HUDEP-2 (cell line): ENCODE measurements at regions not wholly inside any gene's neighbourhood (a gene's known extent, or its start where the extent isn't known, plus 50 kb on each side); places are given as distances from the start of the nearest gene placed in this dataset.
"Not testable (repeated sequence)": the region's sequence is repeated elsewhere in the genome, so short reads cannot be mapped to it uniquely, and the experiment has no call there.

Experiments used
- DNase-seq, 76 experiments: peaks; one replicate each; lab custom pipeline; 2025; ENCODE audit not compliant: unreplicated experiment in 76 of 76; lab: John Stamatoyannopoulos, UW

DNA sequence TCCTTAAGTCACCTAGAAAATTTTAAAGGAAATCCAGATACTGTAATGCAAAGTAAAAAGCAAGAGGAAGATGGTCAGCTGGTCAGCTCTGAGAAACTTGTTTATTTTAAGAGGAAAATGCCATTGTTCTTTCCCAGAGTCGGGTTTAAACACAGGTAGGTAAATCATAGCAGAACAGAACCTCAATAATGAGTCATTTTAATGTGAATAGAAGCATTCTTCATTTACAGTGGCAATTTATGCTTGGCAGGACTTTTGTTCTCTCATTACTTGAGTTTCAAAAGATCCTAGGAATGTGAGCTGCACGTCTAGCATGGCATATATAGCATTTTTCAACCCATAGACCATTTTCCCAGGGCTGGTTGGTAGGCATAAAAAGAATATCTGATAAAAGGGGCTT is 132.3 kb downstream of the LIG4 start:
- DNase-seq: no peak

DNA sequence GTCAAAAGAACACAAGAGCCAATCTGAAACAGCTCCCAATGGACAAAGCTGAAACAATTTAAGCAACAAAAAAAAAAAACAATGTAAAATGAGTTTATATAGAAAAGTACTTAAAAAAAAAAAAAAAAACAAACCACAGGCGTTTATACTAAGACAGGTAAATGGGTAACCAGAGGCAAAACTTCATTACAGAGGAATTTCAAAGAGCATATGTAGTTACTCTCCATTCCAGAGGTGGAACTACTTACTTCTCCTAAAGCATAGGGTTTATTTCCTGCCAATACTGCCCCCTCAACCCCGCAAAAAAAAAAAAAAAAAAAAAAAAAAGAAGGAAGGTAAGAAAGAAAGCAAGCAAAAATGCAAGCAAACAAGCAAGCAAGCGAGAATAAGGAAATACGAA is 132.9 kb downstream of the LIG4 start:
- DNase-seq: no peak

DNA sequence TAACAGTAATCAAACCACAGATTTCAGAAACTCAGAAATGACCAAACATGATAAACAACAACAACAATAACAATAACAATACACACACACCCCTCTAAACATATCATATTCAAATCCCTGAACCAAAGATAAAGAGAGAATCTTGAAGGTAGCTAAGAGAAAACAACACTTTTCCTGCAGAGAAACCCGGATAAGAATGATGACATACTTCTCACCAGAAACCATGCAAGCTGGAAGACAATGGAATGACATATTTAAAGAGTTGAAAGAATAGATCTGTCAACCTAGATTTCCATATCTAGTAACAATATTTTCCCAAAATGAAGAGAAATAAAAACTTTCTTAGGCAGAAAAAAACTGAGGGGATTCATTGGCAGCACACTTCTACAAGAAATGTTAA is 138.1 kb downstream of the LIG4 start:
- DNase-seq: no peak

DNA sequence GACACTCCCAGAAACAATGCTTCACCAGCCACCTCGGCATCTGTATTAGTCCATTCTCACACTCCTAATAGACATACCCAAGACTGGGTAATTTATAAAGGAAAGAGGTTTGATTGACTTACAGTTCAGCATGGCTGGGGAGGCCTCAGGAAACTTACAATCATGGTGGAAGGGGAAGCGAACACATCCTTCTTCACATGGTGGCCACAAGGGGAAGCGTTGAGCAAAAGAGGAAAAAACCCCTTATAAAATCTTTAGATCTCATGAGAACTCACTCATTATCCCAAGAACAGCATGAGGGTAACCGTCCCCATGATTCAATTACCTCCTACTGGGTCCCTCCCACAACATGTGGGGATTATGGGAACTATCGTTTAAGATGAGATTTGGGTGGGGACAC is 140.9 kb downstream of the LIG4 start:
- DNase-seq: not testable (repeated sequence)

DNA sequence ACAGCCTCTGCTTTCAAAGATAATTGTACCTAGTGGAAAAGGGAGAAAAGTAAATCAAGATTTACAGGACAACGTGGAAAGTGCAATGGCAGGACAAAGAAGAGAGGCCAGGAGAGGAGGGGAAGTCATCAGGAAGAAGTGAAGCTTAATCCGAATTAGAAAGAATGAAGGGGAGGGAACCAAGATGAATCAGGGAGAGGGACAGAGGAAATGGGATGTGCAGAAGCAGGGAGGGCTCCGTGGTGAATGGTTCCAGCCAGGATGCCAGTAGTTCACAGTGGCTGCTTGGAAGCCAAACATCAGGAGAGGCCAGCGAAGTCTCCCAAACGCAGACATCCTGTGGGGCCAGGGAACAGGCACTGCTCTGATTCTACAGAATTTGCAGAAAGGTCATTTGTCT is 144.4 kb downstream of the LIG4 start:
- no peak for DNase-seq

DNA sequence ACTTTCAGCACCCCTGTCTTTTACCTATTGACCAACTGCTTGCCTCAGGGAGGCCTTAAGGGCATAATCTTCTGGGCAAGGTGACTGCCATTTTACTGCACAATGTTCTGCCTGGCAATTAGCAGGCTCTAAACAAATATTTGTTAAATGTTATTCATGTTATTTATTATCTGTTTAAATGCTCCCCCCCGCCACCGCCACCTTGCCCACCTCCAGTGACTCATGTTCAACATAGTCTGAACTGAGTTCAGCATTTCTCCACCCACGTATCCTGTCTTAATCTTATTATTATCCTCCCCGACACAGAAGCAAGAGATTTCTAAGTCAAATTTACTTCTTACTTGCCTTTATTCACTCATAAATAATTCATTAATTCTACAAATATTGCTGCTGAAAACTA is 144.8 kb downstream of the LIG4 start:
- no peak for DNase-seq

DNA sequence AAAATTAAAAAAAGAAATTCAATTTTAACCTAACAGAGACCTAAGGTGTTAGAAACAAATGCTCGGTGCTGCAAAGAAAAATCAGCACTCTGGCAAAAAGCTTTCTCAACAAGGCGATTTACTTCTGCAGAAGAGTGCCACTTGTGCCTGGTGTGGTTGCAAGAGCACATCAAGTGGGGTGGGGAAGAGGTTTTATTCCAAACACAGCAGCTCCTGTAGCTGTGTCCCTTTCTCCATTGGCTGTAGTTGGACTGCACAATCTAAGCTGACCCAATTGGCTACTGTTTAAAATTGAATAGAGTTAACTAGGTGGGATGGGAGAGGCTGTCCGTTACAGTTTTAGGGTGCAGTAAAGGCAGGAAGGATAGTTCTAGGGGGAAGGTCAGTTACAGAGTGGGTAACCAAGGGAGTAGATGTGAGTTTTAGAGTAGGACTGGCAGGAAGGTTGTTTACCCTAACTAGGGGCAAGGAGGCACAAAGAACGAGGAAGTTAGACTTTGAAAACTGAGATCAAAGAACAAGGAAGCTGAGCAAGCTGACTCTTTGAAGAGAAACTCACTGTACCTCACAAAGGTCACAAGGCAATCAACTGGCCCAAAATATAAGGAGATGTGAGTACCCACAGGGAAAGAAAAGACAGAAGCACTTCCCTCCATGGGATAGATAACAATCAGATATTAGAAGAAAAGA is 145.7 kb downstream of the LIG4 start:
- DNase-seq: no peak

DNA sequence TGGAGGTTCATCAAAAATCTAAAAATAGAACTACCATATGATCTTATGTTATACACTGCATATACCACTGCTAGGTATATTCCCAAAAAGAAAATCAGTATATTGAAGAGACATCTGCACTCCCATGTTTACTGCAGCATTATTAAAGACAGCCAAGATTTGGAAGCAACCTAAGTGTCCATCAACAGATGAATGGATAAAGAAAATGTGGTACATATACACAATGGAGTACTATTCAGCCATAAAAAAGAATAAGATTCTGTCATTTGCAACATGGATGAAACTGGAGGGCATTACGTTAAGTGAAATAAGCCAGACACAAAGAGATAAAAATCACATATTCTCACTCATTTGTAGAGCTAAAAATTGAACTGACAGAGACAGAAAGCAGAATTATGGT is 151.0 kb downstream of the LIG4 start:
- DNase-seq: not testable (repeated sequence)

DNA sequence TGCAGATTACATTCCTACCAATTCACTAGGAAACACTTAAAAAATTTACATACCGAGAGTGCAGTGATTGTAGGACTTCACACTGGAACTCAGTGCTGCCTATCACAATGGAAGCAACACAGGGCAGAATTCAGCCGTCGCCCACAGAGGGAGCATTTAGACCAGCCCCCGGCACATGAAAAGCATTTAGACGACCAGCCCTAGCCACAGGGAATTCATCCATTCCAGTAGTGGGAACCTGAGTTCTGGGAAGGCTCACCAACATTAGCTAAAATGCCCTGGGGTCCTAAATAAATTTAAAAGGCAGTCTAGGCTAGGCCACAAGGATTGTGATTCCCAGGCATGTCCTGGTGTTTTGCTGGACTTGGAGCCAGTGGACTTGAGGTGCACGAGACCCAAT is 155.2 kb downstream of the LIG4 start:
- DNase-seq: no peak

DNA sequence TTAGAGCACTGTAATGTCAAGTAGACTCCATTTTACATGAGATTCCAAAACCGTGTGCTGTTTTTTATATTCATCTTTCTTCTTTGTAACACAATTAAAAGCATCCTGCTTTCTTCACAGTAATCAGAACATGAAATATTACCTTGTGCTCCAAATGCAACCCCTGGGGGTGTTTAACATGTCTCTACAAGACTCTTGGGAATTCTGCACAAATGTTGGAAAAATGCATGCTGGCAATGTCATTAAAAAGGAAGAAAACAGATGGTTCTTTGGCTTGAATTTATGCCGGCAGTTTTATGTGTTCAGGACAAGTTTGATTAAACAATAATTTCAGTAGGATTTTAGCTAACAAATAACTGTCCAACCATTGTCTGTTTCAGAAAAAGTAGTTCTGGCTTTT is 159.1 kb downstream of the LIG4 start:
- no peak for DNase-seq

DNA sequence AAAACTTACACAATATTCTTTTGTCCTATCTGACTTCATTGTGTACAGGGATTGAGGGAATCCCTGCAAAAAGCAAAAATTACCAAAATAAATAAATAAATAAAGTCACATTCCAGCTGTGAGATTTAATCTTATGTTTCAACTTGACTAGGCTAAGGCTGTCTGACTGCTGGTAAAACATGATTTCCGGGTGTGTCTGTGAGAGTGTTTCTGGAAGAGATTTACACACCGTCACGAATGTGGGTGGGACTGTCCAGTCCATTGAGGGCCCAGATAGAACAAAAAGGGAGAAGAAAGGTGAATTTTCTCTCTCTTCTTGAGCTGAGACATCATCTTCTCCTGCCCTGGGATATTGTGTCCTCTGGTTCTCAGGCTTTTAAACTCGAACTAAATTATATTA is 166.1 kb downstream of the LIG4 start:
- DNase-seq: no peak

DNA sequence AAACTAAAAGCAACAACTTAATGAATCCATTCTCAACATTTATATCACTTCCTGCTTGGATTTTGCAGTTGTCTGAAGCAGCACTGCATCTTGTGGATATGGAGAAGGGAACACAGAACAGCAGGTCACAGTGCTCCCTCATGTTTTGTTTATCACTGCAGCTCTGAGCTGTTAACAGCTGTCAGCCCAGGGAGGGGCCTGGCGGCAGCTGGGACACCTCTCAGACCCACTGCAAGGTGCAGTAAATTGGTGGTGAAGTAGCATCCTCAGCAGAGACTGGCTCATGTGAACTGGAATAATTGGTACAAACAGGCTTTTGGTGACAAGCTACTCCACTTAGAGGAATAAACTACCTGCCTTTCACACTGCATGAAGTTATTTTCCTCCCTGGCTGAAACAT is 170.4 kb downstream of the LIG4 start:
- no peak for DNase-seq

DNA sequence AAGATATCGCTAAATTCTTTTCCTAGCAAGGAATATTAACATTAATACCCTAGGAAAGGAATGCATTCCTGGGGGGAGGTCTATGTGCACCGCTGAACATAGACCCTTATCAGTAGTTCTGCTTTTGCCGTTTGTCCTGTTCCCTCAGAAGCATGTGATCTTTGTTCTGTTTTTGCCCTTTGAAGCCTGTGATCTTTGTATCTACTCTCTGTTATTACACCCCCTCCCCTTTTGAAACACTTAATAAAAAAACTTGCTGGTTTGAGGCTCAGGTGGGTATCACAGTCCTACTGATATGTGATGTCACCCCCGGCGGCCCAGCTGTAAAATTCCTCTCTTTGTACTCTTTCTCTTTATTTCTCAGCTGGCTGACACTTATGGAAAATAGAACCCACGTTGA is 172.5 kb downstream of the LIG4 start:
- DNase-seq: not testable (repeated sequence)

DNA sequence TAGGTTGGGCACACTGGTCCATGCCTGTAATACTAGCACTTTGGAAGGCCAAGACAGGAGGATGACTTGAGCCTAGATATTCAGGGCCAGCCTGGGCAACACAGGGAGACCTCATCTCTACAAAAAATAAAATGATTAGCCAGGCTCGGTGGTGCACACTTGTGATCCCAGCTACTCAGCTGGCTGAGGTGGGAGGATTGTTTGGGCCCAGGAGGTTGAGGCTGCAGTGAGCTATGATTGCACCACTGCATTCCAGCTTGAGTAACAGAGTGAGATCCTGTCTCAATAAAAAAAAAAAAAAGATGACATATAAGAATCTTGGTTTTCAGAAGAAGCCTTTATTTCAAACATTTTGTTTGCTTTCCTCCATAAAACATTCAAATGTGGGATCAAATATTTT is 178.0 kb downstream of the LIG4 start:
- no peak for DNase-seq

DNA sequence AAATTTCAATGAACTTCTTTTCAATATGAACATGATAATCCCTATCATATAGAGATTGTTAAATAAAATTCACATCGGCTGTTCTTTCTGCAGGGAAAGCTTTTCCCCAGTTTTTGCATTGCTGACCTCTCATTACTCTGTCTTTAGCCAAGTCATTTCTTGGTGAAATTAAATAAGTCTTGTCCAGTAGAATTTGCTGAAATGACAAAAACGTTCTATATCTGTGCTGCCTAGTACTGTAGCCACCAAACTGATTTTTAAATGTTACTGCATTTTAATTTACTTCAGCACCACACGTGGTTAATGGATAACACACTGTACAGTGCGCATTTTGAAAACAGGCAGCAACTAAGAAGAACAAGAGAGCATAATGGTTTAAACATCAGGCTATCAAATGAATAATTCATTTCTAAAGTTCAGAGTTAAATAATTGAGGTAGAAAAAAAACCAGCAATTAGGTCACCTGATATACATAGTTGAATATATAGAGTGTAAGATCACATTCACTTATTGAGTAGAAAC is 178.9 kb downstream of the LIG4 start:
- DNase-seq: no peak

DNA sequence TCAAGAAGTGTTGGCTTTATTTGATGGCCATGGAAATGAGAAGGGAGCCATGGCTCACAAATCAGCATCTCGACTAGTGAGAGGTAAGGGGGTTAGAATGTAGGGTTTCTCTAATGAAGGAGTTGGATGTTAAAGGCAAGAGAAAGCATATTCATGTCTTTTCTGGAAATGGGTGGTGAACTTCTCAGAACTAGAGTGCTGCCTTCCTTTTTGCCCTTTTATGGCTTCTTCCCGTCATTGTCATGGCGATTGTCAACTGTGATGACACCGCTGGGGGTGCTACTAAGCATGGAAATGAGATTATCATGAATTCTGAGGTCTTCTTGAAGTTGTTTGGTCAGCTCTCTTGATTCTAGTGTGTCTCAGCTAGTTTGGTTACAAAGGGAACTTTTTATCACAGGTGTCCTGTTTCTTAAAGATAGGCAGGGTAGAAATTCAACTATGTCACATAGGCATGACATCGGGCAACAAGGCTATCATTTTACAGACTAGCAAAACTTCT is 180.4 kb downstream of the LIG4 start:
- DNase-seq: no peak

DNA sequence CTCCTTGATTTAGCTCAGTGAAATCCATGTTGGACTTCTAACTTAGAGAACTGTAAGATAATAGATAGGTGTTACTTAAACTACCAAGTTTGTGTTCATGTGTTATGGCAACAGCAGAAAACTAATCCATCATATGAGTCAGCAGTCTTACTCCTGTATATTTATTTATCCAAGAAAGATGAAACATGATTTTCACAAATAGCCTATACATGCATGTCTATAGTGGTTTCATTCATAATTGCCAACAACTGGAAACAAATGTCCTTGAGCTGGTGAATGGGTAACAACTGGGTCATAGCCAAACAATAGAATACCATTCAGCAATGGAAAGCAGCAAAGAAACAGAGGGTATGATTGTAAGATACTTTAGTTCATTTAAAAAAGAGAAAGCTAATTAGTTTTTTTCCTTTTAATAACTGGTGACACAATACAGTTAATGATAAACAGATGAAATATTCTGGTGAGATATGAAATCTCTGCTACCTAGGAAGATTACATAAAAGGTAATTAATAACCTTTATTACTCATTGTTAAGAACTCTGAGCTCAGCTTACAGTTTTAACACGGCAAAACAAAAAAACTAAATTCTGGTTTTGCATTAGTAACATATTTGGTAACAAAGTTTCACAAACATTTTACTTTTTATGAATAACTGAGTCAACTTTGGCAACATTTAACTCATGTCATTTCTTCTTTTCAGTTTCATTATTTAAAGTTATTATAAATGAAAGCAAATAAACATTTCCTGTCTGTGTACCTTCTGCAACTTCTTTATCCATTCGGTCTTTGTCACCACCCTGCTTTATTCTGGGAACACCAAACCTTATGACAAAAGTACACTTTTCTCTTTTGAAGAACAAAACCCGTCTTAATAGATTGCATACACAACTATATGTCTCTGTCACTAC is 181.3 kb downstream of the LIG4 start:
- no peak for DNase-seq

DNA sequence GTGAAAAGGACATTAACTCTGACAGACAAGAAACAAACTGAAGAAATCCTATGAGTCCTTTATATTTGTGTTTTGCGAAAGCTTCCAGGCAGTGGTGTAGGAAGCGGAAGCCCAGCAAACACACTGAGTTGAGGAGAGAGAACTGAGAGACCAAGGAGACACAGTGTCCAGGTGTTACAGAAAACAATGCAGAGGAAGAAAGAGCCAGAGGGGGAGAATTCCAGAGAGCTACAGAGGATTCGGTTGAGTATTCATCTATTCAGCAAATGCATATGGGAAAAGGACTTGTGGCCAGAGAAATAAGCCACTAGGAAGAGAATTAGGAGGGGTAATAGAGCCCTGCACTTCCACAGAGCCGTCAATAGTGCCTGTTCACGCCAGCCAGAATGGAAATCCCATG is 183.5 kb downstream of the LIG4 start:
- DNase-seq: no peak

DNA sequence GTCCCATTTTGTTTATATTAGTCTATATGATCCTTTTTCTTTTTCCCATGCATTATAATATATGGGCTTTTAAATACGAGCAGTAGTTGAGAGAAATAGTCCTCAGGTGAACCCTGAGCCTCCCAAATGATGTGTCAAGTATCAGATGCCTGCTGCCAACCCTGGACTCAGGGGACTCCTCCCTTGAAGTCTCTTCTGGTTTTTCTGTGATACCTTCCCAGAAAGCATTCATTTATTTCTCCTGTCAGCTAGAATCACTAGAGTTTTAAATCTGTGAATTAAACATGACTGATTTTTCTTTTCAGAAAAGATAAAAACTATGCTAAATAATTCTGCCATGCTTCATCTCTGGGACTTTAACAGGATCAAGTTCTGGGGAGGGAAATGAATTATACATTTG is 184.6 kb downstream of the LIG4 start:
- DNase-seq: no peak

DNA sequence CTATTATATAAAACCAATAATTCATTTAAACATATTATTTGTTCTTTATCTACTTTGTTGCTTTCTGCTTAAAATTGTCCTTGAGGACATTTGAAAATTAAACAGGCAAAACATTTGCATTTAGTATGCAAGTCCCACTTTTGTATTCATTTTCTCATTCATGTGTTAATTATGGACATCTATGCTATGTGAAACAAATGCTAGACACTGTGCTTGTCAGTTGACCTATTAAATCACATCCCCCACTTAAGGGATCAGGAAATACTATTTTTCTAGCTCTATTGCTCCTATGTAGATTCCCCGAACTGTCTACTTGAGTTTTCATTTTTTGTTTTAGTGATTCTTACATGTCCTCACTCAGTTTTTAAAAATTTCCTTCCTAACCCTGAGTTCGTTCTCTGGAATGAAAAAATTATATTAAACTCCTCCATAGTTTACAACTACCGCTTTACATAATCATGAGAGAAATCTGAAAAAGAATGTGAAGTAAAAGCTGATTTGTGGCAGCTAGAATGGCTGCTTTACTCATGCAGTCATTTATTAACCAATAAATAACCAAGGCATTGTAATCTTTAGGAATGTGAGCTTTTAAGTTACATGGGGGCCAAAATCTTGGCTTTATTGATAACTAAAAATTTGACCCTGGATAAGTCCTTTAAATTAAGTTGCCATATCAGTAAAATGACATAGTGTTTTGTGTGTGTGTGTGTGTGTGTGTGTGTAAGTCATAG is 188.5 kb downstream of the LIG4 start:
- DNase-seq: no peak

DNA sequence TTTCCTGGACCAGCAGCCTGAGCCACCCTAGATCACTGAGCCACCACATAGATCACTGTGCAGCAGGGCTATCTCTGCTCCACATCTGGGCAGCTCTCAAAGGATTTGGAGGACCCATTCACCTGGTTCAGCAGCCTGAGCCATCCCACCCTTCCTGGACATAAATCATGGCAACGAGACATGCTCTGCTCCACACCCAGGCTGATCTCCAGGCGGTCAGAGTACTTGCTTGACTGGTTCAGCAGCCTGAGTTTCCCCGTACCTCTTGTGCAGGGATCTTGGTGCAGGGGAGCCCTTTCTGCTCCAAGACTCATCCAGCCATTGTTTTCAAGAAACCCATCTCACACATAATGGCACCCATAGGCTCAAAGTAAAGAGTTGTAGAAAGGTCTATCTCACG is 195.3 kb downstream of the LIG4 start:
- DNase-seq: no peak
